HG03460 (cell line): ENCODE measurements at regions not wholly inside any gene's neighbourhood (a gene's known extent, or its start where the extent isn't known, plus 50 kb on each side); places are given as distances from the start of the nearest gene placed in this dataset.

Experiments used
- ATAC-seq: cut with Tn5 transposase; IDR thresholded peaks from one replicate; pipeline ENCODE4 v1.9.1; 2021; ENCODE audit not compliant: unreplicated experiment

DNA sequence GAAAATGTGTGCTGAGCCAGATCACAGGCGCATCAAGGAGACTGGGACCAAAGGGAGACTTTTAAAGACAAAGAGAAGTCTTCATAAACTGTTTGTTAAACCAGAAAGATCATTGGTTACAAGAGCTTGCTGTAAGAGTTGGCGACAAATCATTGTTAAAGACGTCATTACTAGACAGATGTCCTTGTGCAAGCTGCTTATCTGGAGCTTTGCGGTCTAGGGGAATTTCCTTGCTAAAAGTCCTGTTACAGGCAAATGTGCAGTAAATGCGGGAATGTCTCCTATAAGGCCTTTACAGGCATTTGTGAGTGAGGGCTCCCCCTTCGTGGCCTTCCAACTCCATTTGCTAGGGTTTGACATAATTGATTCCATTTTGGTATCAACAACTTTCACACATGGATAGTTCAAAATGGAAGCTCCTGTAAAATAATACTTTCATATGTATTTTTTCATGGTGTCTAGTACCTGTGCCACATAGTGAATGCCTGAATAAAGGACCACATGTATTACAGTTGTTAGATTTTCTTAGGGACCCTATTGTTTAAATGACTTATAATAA lies 362.4 kb downstream of the UTRN start:
- no peak for ATAC-seq

GRCh38 chr6:144647971-144648651 lies 363.0 kb downstream of the UTRN start:
- no peak for ATAC-seq

GRCh38 chr6:144649085-144649484 lies 363.9 kb downstream of the UTRN start:
- no peak for ATAC-seq

DNA sequence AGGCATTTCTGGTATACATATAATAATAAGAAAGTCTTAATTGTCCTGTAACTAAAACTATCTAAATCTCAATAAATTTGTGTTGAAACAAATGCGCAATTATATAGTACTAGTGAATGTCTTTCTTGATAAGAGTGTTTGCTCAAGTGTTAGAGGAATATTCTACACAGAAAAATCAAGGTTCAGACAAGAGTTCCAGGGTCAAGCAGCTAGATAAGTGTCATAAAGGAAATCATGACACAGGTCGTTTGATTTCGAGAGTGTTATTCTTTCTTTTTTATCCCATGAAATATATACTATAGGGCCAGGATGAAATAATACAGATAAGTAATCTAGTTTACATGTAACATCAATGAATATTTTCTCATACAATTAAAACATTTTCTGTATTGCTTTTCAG lies 366.1 kb downstream of the UTRN start:
- ATAC-seq = no peak

DNA sequence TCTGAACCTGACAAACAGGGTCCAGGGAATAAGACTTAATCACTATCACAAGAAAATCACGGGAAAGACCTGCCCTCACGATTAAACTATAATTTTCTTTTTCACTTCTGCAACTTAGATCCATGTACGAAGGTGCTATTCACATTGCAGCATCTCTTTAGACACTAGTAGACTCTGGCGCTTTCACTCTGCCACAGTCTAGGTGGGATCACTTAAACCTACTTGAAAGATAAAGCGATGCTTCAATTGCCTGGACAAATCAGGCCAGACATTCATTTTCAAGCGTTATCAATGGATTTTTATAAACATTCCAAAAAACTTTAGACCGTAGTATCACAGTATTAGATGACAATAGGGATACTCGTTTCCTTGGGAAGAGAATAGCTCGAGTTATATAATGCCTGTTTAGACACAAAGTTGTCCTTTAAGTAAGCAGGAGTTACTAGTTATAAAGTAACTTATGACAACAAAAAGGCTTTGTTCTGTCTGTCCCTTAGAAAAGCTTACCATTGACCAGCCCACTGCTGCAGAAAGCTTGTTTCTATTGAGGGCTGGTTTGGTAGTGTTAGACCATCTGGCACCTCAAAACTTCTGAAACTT lies 367.3 kb downstream of the UTRN start:
- no peak for ATAC-seq

- ATAC-seq = peak; percentile 91
Observed at GRCh38 chr6:144653885-144654505, 368.9 kb downstream of the UTRN start.

- ATAC-seq = no peak
Observed at GRCh38 chr6:144654506-144654905, 369.4 kb downstream of the UTRN start.

DNA sequence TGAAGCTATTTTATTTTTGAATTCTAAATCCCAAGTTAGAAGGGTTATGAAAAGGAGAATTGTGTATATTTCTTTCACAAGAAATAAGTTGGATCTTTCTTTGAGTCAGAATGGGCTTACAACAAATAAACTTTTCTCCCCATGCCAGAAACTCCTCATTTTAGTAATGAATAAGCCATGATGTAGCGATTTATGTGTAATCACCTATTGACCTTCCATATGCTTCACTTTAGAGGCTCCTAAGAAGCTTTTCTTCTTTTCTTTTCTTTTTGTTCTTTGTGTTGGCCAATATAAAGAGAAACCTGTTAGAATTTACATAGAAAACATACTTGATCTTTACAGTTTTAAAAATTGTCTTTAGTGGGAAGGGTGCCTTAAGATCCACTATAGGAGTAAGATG lies 370.2 kb downstream of the UTRN start:
- no peak for ATAC-seq

DNA sequence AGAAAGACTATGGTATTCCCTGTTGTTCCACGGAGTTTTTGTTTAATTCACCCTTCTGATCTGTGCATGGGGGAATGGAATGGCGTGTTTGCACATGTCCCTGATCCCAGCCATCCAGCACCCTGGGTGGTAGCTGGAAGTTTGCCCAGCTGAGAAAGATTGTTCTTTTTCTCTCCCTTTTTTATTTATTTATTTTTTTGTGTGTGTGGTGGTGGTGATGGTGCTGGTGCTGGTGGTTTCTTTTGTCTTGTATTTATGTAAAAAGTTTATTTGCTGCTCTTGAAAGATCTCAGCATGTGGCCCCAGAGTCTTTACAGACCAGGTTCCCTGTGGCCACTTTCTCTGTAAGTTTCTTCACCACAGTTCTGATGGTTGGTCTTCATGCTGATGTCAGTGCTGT lies 372.6 kb downstream of the UTRN start:
- no peak for ATAC-seq

DNA sequence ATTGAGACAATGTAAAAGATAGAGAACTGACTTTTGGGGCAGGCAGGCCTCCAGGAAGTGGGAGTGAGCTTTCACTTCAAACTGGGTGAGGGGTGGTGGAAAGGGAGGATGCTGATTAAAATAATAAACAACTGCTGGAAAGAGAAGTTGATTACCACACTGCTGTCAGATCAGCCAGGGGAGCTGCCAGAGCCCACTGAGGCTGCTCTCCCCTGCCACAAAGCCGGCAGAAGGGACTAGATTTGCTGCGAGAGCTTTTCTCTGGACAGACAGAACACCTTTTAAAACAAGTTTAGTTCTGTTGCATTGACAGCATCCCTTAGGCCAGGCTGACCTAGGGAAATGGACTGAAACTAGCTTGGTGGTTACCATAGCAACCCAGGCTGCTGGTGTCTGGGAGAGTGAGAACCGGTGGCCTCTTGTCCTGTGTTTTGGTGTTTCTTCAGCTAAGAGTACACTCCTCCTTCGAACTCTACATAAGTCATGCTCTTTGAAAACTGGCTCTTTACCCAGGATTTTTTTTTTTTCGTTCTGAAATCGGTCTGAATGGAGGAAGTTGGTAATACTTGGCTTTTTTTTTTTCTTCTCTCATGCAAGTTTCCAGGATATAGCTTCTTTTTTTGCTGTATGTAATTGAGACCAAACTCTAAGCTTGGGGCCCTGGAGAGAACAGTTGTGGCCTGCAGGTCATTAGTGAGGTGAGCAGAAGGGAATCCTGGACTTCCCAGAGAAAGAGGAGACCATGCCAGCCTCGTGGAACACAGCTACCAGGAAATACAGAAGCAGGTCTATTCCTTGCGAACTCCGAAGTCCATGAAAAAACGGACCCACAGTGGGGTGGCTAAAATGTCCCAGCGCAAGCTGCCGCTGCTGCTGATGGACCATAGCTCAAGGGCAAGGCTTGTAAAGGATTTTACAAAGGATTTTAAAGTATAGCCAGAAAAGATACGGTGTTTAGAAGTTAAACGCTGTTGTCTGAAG lies 374.4 kb downstream of the UTRN start:
- ATAC-seq = peak; percentile 76

DNA sequence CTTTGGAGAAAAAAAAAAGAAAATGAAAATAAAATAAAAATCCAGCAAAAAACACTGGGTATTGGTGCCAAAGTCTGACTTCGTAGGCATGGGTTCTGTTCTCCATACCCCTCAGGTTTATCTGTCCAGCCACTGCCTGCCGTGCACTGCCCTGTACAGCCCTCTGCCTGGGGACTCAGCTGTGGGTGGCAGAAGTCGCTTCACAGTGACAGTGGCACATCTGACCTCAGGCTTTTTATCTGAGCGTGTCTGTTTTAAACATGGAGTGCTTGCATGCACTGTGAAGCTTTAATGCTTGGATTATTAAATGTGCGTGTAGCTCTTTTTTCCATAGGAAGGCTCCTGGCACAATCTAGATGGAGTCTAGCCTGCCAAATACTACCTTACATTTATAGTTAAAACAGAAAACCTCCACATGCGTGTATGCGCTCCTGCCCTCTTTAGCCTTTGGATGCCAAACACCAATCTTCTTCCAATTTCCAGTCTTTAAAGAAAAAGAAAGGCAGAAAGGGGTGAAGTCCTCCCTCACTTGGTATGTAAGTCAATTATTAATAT lies 375.5 kb downstream of the UTRN start:
- ATAC-seq = no peak

DNA sequence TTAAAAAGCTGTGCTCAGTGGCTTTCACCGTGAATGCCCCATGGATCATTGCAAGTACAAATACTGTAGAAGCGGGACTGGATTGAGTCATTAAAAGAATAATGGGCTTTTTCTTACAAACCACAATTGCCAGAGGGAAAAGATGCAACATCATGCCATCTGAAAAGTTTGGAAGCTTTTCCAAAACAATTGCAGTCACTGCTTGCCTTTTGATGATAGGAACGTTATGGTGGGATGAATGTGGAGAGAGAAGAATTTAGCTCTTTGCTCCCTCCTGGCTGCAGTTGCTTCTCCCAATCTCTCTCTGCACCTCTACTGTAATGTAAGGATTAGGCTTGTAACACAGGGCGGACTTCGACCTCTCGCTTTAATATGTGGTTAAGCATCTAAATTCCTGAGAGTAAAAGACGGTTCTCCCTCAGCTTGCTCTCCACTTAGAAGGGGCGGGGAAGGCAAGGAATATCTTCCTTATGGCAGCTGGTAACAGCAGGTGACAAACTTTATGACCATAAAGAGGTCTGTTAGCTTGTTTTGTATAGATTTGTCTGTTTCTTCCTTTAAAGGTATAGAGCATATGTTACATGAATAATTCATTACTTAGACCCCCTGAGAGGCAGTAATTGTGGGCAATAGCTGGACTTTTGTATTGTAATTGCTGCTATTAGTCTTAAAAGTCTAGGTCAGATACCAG lies 376.1 kb downstream of the UTRN start:
- ATAC-seq = no peak

GRCh38 chr6:144662812-144663365 lies 377.8 kb downstream of the UTRN start:
- ATAC-seq = no peak

DNA sequence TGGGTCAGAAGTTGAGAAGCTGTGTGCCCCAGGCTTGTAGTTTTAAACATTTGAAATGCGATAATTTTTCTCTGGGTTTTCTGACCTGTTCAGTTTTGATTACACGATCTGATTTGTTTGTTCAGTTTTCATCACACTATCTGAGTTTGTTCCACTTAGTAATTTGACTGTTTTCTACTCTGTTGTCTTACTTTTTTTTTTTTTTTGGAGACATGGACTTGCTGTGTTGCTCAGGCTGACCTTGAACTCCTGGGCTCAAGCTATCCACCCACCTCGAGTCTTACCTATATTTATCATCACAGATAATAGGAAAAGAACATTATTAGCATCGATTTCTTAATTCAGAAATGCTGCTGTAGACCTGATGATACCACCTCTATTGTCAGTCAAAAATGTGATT lies 379.1 kb downstream of the UTRN start:
- ATAC-seq = no peak

GRCh38 chr6:144664947-144665346 lies 379.8 kb downstream of the UTRN start:
- ATAC-seq = no peak

DNA sequence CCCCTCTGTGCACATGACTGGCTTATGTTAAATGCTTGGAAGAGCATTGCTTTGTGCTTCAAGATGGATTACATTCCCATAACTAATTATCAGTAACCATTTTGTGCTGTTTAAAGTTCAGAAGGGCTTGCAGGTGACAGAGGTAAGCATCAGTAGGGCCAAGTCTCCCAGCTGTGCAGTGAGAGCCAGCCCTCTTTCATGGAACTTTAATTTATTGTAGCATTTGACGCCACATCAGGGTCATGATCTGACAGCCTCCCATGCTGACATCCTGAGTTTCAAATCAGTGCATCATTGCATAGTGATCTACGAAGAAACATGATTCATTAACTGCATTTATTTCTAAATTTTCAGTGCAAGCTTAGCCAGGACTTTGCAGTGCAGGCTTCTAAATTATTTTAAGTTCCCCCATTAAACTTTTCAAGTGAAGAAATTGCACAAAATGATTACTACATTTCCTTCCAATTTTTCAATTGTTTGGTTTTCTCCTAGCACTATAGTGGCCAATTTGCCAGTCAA lies 380.9 kb downstream of the UTRN start:
- ATAC-seq = no peak

DNA sequence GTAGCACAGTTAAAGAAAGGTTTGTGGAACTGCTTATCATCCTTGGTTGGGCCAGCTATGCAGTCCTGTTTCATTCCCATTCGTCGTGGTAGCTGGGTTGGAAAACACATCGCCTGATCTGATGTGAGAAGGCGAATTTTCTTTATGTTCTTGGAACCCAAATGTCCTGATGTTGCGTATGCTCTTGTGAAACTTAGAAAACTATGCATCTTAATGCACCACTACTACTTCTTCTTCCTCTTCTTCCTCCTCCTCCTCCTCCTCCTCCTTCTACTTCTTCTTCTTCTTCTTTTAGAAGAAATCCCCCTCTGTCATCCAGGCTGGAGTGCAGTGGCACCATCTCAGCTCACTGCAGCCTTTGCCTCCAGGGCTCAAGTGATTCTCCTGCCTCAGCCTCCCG lies 381.6 kb downstream of the UTRN start:
- ATAC-seq = no peak

DNA sequence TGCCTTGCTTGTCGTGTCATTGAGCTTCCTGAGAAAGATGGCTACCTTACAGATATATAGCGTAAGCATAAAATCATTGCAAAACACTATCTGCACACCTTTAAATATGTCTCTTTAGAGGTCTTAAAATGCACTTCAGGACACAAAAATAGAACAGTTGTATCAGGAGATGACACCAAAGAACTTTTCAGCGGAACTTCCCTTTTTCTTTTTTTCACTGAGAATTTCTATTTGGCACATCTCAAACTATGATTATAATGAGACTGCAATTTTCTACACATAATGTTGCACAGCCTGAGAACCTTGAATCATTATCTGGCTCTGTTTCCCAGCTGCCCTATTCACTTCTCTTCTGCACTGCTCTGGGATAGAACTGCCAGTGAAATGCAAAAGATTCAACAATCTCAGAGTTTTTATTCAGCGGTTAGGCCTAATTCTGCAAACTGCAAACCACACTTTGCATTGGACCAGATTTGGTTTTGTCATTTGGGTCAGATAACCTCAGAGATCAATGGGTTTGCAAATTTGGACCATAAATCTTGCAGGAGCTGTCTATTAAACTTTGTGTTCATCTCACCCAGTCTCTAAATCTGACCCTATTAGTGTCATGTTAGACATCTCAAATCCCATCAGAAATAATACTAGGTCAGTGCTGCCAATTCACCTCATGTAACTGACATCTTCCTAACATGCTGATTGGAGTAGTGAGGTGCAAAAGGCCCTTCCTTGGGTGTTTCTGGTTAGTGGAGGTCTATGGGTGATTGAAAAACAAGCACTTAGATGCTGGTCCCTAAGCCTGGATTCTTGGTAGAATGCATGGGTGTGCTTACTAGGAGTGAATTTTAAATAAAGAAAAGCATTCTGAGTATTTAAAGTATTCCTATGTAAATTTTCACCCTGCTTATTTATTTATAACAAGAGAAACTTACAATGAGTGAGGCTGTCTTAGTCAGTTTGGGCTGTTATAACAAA lies 382.7 kb downstream of the UTRN start:
- no peak for ATAC-seq
